Right atrium auricular region (tissue), 2 donors: ENCODE measurements at regions not wholly inside any gene's neighbourhood (a gene's known extent, or its start where the extent isn't known, plus 50 kb on each side); places are given as distances from the start of the nearest gene placed in this dataset.

Experiments used
- DNase-seq: peaks from one replicate; pipeline ENCODE4 v3.0.0-alpha.2; 2019; ENCODE audit warnings: low spot score
- H3K27ac ChIP-seq, 2 donors: fragments of 200-600 bp; sonication (generic); 1 replicate in 1 of 2; 2 replicates in 1 of 2; pipeline ENCODE4 v1.5.1; 2016 to 2019
- H3K27me3 ChIP-seq, 2 donors: fragments of 200-600 bp; sonication (generic); one replicate each; pipeline versions ENCODE4 v1.5.1 to v1.6.0; 2017 to 2019
- H3K36me3 ChIP-seq: fragments of 200-600 bp; sonication (generic); one replicate; pipeline ENCODE4 v1.5.1; 2016
- H3K4me1 ChIP-seq, 2 donors: fragments of 200-600 bp; sonication (generic); one replicate each; pipeline versions ENCODE4 v1.5.1 to v1.6.0; 2017 to 2019
- H3K4me3 ChIP-seq, 2 donors: fragments of 200-600 bp; sonication (generic); 1 replicate in 1 of 2; 2 replicates in 1 of 2; pipeline ENCODE4 v1.5.1; 2017 to 2019; ENCODE audit warnings: mild to moderate bottlenecking in 1 of 2, moderate library complexity in 1 of 2
- H3K9me3 ChIP-seq, 2 donors: fragments of 200-600 bp; sonication (generic); one replicate each; pipeline ENCODE4 v1.5.1; 2019
- CTCF ChIP-seq, 2 donors: fragments of 200-600 bp; sonication (generic); IDR thresholded peaks; one replicate each; pipeline ENCODE4 v1.5.1; 2019; ENCODE audit warnings: antibody characterized with exemption in 2 of 2

DNA sequence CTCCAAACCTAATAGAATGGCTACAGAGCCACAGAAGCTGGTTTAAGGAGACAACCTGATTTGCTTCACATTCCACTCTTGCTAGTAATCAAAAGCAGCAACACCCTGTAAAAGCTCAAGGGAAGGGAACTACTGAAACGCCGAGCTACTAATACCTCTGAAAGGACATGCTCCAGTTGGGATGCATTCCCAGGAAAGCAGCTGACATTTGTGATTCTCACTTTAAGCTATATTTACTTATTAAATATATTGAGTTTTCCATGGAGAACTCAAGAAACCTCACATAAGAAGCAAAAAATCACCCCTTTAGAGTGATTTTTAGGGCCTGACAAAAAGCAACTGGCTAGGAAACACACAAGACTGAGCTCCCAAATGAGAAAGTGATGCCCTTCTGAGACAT is 1073.0 kb upstream of the FLRT2 start:
- H3K4me1 ChIP-seq, result no peaks in the 10 kb centered on the region
- DNase-seq, result no peak
- H3K36me3 ChIP-seq, result no peaks in the 10 kb centered on the region
- H3K27me3 ChIP-seq, result no peaks in the 10 kb centered on the region
- H3K9me3 ChIP-seq, result no peaks in the 10 kb centered on the region
- H3K4me3 ChIP-seq, result no peak overlapping the region
- no peak overlapping the region for H3K27ac ChIP-seq
- no peak for TF ChIP-seq CTCF (IDR thresholded peaks at IDR 0.05)

- no peak for TF ChIP-seq CTCF (IDR thresholded peaks at IDR 0.05)
- no peak overlapping the region for H3K27ac ChIP-seq
- no peaks in the 10 kb centered on the region for H3K36me3 ChIP-seq
- H3K4me3 ChIP-seq, result no peak overlapping the region
- no peaks in the 10 kb centered on the region for H3K4me1 ChIP-seq
- H3K27me3 ChIP-seq, result no peaks in the 10 kb centered on the region
- no peaks in the 10 kb centered on the region for H3K9me3 ChIP-seq
- DNase-seq, result no peak
Observed at GRCh38 chr14:84458881-84459280, 1071.1 kb upstream of the FLRT2 start.

GRCh38 chr14:84465880-84466279 is 1064.1 kb upstream of the FLRT2 start:
- no peak for TF ChIP-seq CTCF (IDR thresholded peaks at IDR 0.05)
- no peak overlapping the region for H3K4me3 ChIP-seq
- H3K36me3 ChIP-seq, result no peaks in the 10 kb centered on the region
- no peaks in the 10 kb centered on the region for H3K9me3 ChIP-seq
- no peak for DNase-seq
- H3K27ac ChIP-seq, result no peak overlapping the region
- no peaks in the 10 kb centered on the region for H3K27me3 ChIP-seq
- no peaks in the 10 kb centered on the region for H3K4me1 ChIP-seq

DNA sequence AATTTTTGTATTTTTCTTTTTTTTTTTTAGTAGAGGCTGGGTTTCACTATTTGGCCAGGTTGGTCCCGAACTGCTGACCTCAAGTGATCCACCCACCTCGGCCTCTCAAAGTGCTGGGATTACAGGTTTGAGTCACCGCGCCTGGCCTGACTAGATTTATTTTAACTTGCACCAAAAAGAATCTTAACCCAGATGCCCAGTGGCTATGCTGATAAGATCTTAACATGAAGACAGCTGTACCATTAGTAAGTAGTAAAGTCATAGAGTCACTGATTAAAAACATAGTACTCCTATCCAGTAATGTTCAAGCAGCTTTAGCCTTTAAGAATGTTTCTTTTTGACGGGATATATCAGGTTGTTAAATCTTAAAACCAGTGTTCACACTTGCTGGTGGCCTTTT is 1061.8 kb upstream of the FLRT2 start:
- no peaks in the 10 kb centered on the region for H3K4me1 ChIP-seq
- H3K9me3 ChIP-seq, result no peaks in the 10 kb centered on the region
- no peak overlapping the region for H3K27ac ChIP-seq
- TF ChIP-seq CTCF (IDR thresholded peaks at IDR 0.05), result no peak
- no peak for DNase-seq
- no peaks in the 10 kb centered on the region for H3K27me3 ChIP-seq
- H3K36me3 ChIP-seq, result no peaks in the 10 kb centered on the region
- H3K4me3 ChIP-seq, result no peak overlapping the region

DNA sequence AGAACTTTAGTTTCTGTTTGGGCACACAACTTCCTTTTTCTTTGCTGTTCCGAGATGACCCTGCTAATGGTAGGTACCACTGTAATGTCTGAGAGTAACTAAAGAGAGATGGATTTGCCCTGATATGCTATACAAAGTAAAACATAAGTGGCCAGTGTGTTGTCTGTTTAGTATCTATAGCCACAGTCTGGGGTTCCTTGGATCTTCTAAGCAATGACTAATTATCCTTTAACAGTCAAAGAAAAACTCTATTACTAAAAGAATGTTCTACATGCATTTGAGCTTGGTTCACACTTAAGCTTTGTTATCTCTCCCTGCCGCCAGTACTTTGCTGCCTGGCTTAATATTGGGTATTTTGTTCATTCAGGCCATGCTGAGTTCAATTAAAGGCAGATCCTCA is 1051.9 kb upstream of the FLRT2 start:
- TF ChIP-seq CTCF (IDR thresholded peaks at IDR 0.05), result no peak
- Histone ChIP-seq H3K27me3 (no peaks in the 10 kb centered on the region), H3K27ac (no peak overlapping the region), H3K4me3 (no peak overlapping the region), H3K9me3 (no peaks in the 10 kb centered on the region), H3K4me1 (no peaks in the 10 kb centered on the region), H3K36me3 (no peaks in the 10 kb centered on the region)
- no peak for DNase-seq

DNA sequence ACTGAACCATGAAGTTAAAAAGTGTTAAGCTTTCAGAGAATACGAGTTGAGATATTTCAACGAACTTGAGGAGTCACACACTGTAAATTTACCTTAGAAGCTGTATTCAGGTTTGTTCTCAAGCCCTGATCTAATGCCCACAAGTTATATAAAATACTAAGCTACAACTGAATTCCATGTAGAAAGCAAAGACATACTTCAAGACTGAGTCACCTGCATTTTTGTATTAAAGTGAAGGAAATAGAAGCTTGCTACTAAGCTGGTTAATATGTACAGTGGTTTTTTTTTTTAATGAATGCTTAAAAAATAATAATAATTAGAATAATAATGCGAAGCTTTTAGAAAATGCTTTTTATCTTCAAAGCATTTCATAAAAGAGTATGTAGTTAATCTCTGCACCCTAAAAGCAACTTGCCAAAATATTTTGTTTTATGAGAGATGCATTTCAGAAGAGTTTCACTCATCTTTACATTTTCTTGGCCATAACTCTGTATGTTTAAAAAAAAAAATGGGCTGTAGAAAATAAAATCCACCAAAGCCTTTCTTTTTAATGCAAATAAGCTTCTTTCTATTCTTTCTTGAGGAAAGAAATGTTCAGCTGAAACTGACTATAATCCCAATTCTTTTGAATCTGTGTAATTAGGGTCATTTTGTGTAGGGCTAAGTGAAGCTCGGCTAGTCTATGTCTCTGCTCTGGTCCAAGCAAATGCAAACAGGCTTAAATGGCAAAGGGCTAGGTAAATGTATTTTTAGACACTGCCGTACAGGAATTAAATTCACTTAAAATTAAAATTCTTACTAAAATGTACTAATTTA is 1047.5 kb upstream of the FLRT2 start:
- no peak for TF ChIP-seq CTCF (IDR thresholded peaks at IDR 0.05)
- H3K27ac ChIP-seq, result no peak overlapping the region
- no peaks in the 10 kb centered on the region for H3K27me3 ChIP-seq
- no peaks in the 10 kb centered on the region for H3K36me3 ChIP-seq
- H3K4me3 ChIP-seq, result no peak overlapping the region
- no peak for DNase-seq
- H3K4me1 ChIP-seq, result no peaks in the 10 kb centered on the region
- H3K9me3 ChIP-seq, result no peaks in the 10 kb centered on the region
